Stimulated activated CD8-positive, alpha-beta memory T cell treated with anti-CD3 and anti-CD28 coated beads, Interleukin-2, amount 100 ng/mL, for 48 hours (primary cell): ENCODE measurements at regions not wholly inside any gene's neighbourhood (a gene's known extent, or its start where the extent isn't known, plus 50 kb on each side); places are given as distances from the start of the nearest gene placed in this dataset.
"Not testable (repeated sequence)": the region's sequence is repeated elsewhere in the genome, so short reads cannot be mapped to it uniquely, and the experiment has no call there.

Source experiments
- DNase-seq, 2 donors: peaks; one replicate each; pipeline ENCODE4 v3.0.0-alpha.2; 2020; ENCODE audit warnings: low read depth in 2 of 2

DNA sequence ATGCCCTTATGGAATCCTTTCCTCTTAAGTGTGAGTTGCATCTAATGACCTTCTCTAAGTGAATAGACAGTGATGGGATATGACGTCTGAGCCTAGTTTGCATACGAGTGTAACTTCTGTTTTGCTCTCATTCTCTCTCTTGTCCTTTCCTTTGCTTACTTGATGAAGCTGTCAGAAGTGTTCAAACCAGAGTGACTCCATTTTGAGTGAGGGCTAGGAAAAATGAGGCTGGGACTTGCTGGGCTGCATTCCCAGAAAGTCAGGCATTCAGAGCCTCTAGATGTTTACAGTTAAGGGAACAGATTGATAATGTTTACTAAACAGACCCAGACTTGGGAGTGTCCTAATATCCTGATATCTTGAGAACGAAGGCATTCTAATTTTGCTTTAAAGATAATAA lies 311.2 kb upstream of the SOX4 start:
- DNase-seq, result not testable (repeated sequence)

DNA sequence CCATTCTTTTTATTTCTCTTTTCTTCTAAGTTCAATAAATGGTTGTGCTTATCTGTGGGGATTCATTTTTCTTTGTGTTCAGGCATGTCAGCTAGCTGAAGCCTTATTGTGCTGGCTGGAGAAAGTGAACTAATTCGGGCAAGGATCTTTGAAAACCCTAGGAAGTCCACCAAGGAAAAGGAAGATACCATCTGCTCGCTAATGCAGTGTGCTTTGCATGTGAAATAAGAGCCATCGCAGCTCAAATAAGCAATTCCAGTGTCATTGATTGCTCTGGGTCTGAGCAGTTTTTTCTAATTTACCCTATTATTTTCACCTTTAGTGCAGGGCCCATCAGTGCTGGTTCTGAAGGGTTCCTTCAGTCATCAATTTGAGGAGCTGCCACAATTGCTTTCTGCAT lies 309.4 kb upstream of the SOX4 start:
- DNase-seq, result no peak

DNA sequence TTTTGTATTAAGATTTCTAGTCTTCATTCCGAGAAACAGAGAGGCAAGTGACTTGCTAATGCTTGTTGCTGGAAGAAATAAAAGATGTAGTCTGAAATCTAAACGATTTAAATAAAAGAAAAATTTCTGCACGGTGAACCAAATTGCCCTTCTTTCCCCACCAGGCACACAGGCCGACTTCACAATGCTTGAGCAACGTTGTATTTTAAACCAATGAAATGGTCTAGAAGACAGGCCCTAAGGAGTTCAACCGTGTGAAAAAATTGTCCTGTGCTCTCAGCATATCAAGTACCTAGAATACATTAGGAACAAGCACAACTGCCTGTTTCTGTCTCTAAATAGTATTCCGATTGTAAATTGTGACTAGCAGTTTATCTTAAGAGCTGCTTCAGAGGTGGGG lies 308.8 kb upstream of the SOX4 start:
- no peak for DNase-seq

DNA sequence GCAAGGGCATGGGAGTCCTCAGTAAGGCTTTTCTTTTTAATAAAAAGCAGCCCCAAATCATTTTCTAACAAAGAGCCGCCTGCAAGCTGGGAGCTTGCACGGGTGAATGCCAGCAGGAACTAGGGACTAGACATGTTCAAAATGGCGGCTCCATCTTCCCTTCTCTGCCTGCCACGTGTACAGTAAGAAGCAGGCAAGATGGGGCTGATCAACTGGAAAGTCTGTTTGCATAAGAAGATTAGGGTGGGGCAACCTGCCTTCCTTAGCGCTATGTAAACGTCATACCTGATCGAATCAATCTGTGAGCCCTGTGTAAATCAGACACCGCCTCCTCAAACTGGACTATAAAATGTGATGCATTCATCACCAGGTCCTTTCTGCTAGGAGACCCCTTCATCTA lies 299.4 kb upstream of the SOX4 start:
- DNase-seq, result no peak

DNA sequence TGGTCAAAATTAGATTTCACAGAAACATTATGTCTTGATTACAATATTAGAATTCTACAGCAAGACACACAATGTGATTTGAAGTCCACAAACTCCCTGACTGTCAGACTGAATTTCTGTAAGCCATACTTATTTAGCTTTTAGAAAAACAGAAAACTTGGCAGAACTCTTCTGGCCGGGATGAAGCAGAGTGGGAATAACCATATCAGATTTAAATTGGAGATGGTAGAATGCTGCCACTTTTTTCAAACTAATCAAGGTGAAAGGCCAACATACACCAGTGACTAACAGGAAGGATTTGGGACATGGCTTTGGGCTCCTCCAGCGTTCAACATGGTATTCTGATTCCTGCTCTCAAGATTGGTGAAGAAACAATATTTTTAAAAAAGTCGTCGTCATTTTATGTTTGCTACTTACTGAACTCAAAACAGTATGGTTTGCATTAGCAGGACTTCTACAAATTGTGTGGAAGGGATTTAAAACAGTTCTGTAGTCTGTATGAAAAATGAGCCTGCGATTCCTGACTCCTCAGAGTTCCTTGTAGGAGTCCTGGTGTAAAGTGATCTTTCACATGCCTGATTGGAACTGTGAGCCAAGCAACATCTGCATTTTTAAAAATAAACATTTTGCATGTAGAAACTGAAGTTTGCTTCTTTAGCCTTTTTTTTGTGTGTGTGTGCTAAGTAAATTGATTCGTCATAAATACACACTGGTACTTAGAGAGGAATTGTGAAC lies 297.9 kb upstream of the SOX4 start:
- DNase-seq, result no peak

DNA sequence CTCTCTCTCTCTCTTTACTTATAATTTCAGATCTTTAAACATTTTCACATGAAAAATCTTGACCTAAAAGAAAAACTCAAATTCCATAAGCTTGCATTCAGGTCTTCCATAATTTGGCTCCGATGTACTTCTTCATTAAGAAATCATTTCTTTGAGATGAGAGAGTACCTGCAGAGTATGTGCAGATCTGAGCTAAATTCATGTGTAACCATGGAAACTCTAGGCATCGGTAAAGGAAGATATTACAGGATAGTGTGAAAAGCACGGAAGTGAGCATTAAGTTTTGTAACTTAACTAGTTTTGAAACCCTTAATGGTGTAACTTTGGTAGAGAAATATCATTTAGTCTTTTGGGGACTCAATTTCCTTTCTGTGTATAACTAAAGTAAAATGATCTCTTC lies 295.9 kb upstream of the SOX4 start:
- DNase-seq, result no peak

DNA sequence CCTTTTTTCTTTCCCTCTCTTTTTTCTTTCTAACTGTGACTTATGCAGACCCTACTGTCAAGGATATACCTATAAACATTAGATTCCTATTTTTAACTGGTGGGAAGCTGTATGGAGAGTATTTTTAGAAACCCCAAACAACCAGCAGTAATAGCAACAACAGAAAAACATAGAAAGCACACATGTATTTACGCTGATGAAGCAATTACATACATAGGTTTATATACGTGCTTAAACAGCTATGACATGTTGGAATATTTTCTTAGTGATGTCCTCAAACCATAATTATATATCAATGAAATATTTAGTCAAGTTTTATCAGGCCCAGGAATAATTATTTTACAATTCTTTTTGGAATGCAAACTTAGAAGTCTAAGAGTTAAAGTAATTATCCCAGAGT lies 294.3 kb upstream of the SOX4 start:
- no peak for DNase-seq

DNA sequence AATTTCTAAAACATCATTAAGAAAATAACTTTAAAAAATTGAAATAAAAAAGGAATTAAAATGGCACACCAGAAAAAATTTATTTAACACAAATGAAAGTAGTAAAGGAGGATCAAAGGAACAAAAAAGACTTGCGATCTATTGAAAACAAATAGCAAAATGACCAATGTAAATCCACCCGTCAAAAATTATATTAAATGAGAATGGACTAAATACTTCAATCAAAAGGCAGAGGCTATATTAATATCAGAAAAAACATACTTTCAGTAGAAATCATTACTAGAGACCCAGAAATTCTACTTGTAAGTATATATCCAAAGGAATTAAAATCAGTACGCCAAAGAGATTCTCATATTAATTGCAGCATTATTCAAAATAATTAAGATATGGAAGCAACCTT lies 293.1 kb upstream of the SOX4 start:
- DNase-seq, result no peak

DNA sequence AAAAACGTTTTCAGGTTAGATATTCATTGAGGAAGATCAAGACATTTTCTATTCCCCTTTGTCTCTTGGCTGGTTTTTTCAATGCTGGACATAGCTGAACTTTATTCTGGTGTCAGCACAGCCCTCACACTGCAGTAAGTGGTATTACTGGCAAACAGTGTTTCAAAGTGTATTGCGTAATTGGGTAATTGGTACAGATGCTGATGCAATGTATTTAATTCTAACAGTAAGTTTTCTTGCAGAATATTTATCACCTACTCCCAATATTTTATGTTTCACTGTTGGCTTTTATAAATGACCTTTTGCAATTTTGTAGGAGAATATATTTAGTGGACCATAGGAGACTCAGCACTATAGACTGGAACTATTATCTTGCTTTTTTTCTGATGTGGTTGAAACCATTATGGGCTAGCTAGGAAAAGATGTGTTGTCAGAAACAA lies 287.6 kb upstream of the SOX4 start:
- DNase-seq, result no peak

DNA sequence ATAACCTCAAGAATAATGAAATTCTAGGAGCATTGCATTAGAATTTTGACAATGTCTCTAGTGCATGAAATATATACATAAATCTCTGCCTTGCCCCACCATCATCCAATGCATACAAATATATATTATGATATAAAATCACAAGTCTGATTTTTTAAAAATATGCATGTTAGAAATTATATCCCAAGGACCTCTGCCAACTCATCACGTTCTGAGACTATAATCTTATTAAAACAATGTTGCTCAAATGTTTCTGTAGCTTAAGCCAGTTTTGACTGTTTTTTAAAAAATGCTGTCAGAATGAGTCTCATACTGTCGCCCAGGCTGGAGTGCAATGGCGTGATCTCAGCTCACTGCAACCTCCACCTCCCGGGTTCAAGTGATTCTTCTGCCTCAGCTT lies 287.0 kb upstream of the SOX4 start:
- DNase-seq, result no peak

DNA sequence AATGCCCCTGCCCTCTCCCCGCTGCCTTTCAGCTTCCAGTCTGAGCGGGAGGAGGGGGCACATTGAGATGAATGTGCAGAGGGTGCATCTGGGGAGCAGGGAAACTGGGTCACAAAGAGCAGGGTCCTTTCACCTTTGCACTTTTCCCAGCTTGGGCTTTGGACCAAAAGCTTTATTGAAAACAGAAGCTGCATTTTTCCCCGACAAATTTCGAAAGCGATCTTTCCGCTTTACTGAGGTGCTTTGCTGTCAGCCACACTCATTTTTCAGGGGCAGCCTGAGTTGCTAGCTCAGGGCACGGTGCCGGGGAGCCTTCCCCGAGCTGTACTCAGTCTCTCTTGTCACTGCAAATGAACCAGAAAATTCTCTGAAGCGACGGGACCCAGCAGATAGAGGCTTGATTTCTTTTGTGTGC lies 283.7 kb upstream of the SOX4 start:
- DNase-seq, result no peak

DNA sequence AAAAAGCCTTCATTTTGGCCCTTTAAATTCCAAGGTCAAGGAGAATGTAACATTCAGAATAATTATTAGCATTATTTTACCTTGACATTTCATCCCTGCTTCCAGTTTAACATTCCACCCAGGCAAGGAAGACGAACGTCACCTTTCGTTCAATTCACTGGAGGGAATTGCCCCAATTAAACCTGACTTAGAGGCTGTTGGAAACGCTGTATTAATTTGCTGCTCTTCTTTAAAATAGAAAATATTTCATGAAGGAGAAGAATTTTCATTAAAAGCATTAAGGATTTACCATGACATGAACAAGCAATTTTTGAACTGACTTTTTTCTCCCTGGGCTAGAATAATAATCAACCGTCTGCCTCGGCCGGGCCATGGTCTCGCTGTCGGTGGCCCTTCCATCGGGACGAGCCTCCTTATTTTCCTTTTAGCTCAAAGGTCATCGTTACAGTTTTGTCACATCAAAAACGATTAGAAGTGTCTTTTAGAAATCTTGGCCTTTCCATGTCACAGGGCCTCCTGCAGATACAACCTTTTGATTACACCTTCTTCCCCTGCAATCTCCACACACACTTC lies 282.9 kb upstream of the SOX4 start:
- no peak for DNase-seq

DNA sequence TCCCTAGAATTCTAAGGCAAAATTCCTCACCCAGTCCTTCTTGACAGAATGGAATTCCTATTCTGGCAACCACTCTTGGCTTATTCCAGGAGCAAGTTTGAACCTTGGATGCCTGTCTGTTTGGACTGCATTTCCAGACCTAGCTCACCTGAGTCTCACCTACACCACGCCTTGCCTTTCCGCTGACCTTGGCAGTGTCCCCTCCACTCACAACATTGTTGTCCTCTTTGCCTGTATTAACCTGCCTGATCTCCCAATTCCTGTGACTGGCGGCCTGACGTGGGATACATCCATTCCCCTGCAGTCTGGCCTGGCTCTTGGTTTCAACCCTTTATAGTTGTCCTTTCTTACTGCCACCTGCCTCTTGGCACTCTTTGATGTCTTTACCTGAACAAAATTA lies 281.4 kb upstream of the SOX4 start:
- DNase-seq, result no peak

DNA sequence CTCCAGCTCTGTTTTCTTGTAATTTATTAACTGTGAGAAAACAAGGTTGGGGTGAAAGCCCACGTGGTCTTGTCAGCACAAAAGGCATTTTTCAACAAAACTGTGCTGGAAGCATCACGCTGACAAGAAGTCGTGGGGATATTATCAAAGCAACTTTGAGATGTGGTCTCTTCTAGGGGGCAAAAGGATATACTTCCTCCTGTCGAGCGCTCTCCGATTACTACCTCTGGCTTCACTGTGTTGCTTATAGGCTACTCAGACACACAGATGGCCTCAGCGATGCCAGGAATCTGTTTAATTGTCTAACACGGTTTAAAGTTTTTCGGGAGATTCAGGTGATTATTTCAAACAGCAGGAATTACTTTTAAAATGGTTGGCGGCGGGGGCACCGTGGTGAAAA lies 275.9 kb upstream of the SOX4 start:
- DNase-seq, result no peak

DNA sequence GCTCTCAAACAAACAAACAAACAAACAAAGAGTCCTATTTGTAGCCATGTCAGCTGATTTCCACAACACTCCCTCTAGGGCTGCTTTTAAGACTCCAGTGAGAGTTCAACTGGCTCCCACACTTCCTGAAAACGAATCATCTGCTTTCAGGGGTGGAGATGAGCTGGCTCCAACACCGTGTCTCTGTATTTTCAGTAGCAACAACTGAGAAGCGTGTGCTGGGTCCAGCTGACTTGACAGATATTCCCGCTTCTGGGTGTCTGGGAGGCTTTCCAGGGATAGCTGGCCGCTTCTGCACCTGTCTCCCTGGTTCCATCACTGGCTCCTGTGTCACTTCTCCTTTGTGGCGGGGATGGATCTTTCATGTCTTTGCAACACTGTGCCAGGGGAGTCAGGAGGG lies 272.5 kb upstream of the SOX4 start:
- DNase-seq, result no peak

DNA sequence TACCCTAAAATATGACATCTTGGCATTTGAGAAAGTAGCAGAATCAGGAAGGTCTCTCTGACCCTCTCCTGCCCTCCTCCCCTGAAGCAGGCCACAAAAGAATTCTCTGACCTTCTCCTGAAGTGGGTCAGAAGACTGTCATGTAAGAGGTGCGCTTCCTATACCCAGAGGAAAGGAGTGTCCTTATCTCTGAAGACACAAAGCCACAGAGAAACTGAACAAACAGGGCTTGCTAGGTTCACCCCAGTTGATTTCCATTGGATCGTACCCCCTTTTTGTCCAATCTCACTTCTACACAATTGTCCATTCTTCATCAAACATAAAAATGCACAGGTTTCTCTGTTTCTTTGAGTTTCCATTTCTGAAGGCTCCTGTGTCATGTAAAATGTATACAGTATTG lies 272.0 kb upstream of the SOX4 start:
- no peak for DNase-seq

DNA sequence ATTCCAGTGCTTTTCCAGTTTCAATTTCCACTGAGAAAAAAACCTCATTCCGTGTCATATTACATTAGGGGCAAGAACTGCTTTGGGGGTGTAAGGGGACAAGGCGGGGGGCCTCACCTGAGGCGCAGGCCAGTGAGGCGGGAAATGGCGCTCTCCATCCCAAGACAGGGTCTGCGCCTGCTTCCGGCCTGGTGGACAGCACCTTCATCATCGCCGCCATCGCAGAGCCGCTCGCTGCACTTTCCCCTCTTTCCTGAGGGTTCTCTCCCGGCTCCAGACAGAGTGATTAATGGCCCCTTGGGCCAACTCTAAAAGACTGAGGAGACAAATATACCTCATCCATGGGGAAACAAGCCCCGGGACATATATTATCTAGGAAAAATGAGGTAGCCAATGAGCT lies 270.0 kb upstream of the SOX4 start:
- no peak for DNase-seq

DNA sequence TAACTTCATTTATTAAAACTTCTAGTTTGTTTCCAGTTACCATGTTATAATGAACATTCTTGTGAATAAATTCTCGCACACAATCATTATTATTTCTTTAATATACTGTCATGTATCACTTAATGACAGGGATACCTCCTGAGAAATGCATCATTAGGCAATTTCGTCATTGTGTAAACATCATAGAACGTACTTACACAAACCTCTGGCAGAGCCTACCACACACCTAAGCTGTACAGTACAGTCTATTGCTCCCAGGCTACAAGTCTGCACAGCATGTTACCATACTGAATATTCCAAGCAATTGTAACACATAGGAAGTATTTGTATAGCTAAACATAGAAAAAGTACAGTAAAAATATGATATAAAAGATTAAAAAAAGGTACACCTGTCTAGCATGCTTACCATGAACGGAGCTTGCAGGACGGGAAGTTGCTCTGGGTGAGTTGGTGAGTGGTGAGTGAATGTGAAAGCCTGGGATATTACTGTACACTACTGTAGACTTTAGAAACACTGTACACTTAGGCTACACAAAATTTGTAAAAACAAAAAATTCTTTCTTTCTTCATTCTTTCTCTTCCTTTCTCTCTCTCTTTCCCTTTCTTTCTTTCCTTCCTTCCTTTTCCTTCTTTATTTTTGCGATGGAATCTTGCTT lies 268.2 kb upstream of the SOX4 start:
- no peak for DNase-seq

DNA sequence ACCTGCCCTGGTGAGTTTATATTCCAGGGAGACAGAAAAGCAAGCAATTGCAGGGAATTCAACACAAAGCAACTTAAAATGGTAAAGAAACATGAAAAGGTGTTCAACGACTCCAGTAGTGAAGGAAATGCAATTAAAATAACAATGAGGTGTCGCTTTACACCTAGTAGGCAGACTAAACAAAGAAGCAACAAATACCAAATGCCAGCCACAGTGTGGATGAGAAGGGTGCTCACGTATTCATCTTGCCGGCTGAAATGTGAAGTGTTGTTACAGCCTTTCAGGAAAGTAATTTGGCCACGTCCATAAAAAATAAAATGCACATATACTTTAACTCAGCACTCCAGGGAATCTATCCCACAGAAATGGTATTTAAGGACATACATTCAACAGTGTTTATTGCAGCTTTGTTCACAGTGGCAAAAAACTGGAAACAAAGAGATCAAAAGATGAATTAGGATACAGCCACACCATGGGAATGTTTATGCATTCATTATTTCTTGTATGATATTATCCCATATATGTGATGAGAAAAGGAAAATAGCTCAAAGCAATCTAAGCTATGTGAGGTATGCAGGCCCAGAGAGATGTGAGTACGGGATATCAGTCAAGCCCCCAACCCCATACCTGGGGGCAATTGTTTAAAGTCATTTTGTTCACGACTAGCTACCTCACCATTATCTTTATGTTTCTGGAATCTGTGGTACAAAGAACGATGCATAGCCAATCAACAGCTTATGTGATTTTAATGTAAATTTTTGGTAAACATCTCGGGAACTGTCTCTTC lies 266.0 kb upstream of the SOX4 start:
- DNase-seq, result no peak

DNA sequence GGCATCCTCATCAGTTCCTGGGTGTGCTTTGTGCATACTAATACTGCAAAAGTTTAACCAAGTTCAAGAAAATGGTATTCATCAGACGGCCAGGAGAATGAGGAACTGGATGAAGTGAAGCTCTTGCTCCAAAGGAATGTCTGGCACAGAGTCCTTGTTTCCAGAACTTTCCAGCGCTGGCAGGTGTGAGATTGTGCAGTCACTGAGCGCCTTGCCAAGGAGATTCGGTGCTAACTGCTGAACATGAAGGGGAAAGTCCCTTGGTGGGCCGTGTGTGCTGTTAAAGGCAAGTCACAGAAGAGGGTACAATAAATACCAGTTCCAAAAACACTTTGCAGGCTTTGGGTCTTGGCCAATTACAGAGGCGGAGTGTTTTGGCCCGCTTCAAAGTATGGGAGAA lies 262.3 kb upstream of the SOX4 start:
- no peak for DNase-seq

DNA sequence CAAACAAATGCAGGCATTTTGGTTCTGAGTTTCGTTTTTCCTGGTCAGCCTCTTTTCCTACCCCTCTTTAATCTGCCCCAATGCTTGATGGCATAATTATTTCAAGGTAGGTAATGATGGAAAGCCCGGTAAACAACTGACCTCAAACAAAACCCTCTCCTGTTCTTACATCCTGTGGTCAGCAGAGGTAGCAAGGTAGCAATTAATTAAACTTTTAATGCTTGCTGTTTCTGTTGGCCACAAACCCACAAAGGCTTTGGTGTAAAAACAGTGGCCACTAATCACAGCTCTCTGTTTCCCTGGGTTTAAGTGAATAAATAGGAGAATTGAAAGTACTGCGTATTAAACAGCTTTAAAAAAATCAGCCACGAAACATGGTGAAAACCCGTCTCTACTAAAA lies 261.5 kb upstream of the SOX4 start:
- no peak for DNase-seq

DNA sequence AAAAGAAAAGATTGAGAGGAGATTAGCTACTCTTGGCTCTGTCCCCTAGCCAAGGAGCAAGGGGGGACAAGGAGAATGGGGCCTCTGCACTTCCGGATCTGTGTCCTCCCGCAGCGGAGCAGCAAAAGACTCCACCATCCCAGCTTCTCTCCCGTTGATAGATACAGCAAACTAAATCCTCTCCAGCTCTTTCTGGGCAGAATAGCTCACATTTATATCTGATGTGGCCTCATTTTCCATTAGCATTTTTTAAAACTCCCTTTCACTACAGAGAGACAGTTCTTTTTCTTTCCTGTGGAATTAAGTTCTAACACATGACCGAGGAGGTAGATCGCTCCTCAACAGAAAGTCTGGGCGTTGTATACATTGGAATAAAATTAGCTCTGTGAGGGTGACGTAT lies 260.9 kb upstream of the SOX4 start:
- no peak for DNase-seq

DNA sequence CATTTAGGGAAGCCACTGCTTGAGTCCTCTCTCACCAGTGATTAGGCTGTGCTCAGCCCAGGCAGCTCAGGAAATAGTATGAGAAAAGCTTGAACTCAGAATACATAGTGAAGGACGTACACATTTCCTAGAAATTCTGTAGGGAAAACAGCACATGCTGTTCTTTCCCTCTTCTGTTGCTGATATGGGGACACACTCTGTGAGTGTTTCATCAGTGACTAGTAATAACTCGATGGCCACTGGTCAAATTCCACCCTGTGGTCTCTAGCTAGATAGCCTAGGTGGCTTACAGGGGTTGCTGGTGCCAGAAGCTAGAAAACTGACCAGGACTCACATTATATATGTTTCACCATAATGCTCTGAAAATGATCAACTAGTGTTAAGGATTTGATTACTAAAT lies 259.8 kb upstream of the SOX4 start:
- no peak for DNase-seq
